RCC 7860 (cell line): ENCODE measurements at regions not wholly inside any gene's neighbourhood (a gene's known extent, or its start where the extent isn't known, plus 50 kb on each side); places are given as distances from the start of the nearest gene placed in this dataset.

Experiments used
- DNase-seq: peaks from one replicate; pipeline ENCODE4 v3.0.0-alpha.2; 2015; ENCODE audit warnings: low spot score
- FAIRE-seq: peaks from 2 replicates; lab custom pipeline; 2012; peaks lifted over from hg19 to GRCh38; lab: Jason Lieb, UNC

- FAIRE-seq (no peak), DNase-seq (no peak)
Measured at GRCh38 chr12:115859231-115859630, 418.3 kb downstream of the MED13L start.

GRCh38 chr12:115857923-115858322 lies 419.6 kb downstream of the MED13L start:
- DNase-seq (no peak), FAIRE-seq (no peak)

- DNase-seq (no peak), FAIRE-seq (no peak)
Measured at GRCh38 chr12:115857160-115857920, 420.2 kb downstream of the MED13L start.

- DNase-seq (no peak), FAIRE-seq (no peak)
Measured at GRCh38 chr12:115852054-115852453, 425.4 kb downstream of the MED13L start.

- DNase-seq: no peak
- no peak for FAIRE-seq
Measured at GRCh38 chr12:115850957-115851356, 426.5 kb downstream of the MED13L start.

- DNase-seq: no peak
- no peak for FAIRE-seq
Measured at GRCh38 chr12:115849262-115849943, 428.1 kb downstream of the MED13L start.

GRCh38 chr12:115847398-115847797 lies 430.1 kb downstream of the MED13L start:
- DNase-seq (no peak), FAIRE-seq (no peak)

GRCh38 chr12:115846516-115846915 lies 431.0 kb downstream of the MED13L start:
- no peak for FAIRE-seq

GRCh38 chr12:115840159-115840558 lies 437.3 kb downstream of the MED13L start:
- DNase-seq: no peak
- FAIRE-seq: no peak

More at GRCh38 chr12:115846516-115846915, 431.0 kb downstream of the MED13L start:
- no peak for DNase-seq

GRCh38 chr12:115838952-115839351 lies 438.5 kb downstream of the MED13L start:
- DNase-seq: no peak
- FAIRE-seq: no peak

- FAIRE-seq: no peak
- no peak for DNase-seq
Measured at GRCh38 chr12:115837220-115837619, 440.3 kb downstream of the MED13L start.

- no peak for FAIRE-seq
Measured at GRCh38 chr12:115835445-115835844, 442.0 kb downstream of the MED13L start.

GRCh38 chr12:115833704-115834103 lies 443.8 kb downstream of the MED13L start:
- no peak for FAIRE-seq
- no peak for DNase-seq

More at GRCh38 chr12:115835445-115835844, 442.0 kb downstream of the MED13L start:
- DNase-seq: no peak

- DNase-seq (no peak), FAIRE-seq (no peak)
Measured at GRCh38 chr12:115830633-115831032, 446.9 kb downstream of the MED13L start.

- DNase-seq (no peak), FAIRE-seq (no peak)
Measured at GRCh38 chr12:115830070-115830469, 447.4 kb downstream of the MED13L start.

- no peak for FAIRE-seq
- DNase-seq: no peak
Measured at GRCh38 chr12:115828168-115828567, 449.3 kb downstream of the MED13L start.

- FAIRE-seq (no peak), DNase-seq (no peak)
Measured at GRCh38 chr12:115824936-115825602, 452.4 kb downstream of the MED13L start.

GRCh38 chr12:115823635-115824034 lies 453.9 kb downstream of the MED13L start:
- FAIRE-seq: no peak
- no peak for DNase-seq

- FAIRE-seq (no peak), DNase-seq (no peak)
Measured at GRCh38 chr12:115820656-115821055, 456.8 kb downstream of the MED13L start.

GRCh38 chr12:115818973-115819372 lies 458.5 kb downstream of the MED13L start:
- FAIRE-seq (no peak), DNase-seq (no peak)

- DNase-seq: no peak
- no peak for FAIRE-seq
Measured at GRCh38 chr12:115817389-115817788, 460.1 kb downstream of the MED13L start.

GRCh38 chr12:115815924-115816323 lies 461.6 kb downstream of the MED13L start:
- no peak for DNase-seq
- no peak for FAIRE-seq
